SK-N-SH treated with all-trans-retinoic acid at 6 μM for 48 hours (cell line): ENCODE measurements at regions not wholly inside any gene's neighbourhood (a gene's known extent, or its start where the extent isn't known, plus 50 kb on each side); places are given as distances from the start of the nearest gene placed in this dataset.

Experiments
- ATAC-seq: fragments of 200-7000 bp; cut with Tn5 transposase; 3 replicates; pipeline ENCODE4 v1.9.1; 2020; ENCODE audit warnings: mild to moderate bottlenecking, moderate library complexity
- BACH2 ChIP-seq: fragments of 250-450 bp; sonication (Bioruptor Pico); IDR thresholded peaks from 2 replicates; pipeline ENCODE4 v1.9.0; 2021; ENCODE audit warnings: mild to moderate bottlenecking, borderline replicate concordance
- CSDC2 ChIP-seq: fragments of 250-450 bp; sonication (Bioruptor Pico); IDR thresholded peaks from 2 replicates; pipeline ENCODE4 v1.5.0; 2020; ENCODE audit warnings: mild to moderate bottlenecking, moderate library complexity
- ESRRG ChIP-seq: fragments of 250-450 bp; sonication (Bioruptor Pico); IDR thresholded peaks from 2 replicates; pipeline ENCODE4 v1.6.1; 2021; ENCODE audit warnings: mild to moderate bottlenecking
- GLIS3 ChIP-seq: fragments of 250-450 bp; sonication (Bioruptor Pico); IDR thresholded peaks from 2 replicates; pipeline ENCODE4 v1.5.0; 2020; ENCODE audit warnings: mild to moderate bottlenecking, moderate library complexity
- OSR1 ChIP-seq: fragments of 250-450 bp; sonication (Bioruptor Pico); IDR thresholded peaks from 2 replicates; pipeline ENCODE4 v1.8.0; 2022; ENCODE audit warnings: moderate library complexity, mild to moderate bottlenecking, inconsistent platforms
- PPARA ChIP-seq: fragments of 250-450 bp; sonication (Bioruptor Pico); IDR thresholded peaks from 2 replicates; pipeline ENCODE4 v1.5.0; 2020; ENCODE audit warnings: mild to moderate bottlenecking, borderline replicate concordance
- RARB ChIP-seq: fragments of 250-450 bp; sonication (Bioruptor Pico); IDR thresholded peaks from 2 replicates; pipeline ENCODE4 v1.8.0; 2021; ENCODE audit warnings: mild to moderate bottlenecking, moderate library complexity
- SNAI2 ChIP-seq: fragments of 250-450 bp; sonication (Bioruptor Pico); IDR thresholded peaks from 2 replicates; pipeline ENCODE4 v1.5.0; 2020; ENCODE audit warnings: mild to moderate bottlenecking, moderate library complexity
- TCF4 ChIP-seq: fragments of 250-450 bp; sonication (Bioruptor Pico); IDR thresholded peaks from 2 replicates; pipeline ENCODE4 v1.8.0; 2021; ENCODE audit warnings: mild to moderate bottlenecking, moderate library complexity, borderline replicate concordance
- ZC3H10 ChIP-seq: fragments of 250-450 bp; sonication (Bioruptor Pico); IDR thresholded peaks from 2 replicates; pipeline ENCODE4 v1.5.1; 2021; ENCODE audit warnings: mild to moderate bottlenecking, moderate library complexity
- ZFP3 ChIP-seq: fragments of 250-450 bp; sonication (Bioruptor Pico); IDR thresholded peaks from 2 replicates; pipeline ENCODE4 v1.5.0; 2020; ENCODE audit warnings: mild to moderate bottlenecking, moderate library complexity
- ZFP30 ChIP-seq: fragments of 450-650 bp; formaldehyde crosslinking; IDR thresholded peaks from 2 replicates; pipeline ENCODE4 v1.5.0; 2022; ENCODE audit warnings: mild to moderate bottlenecking, moderate library complexity
- ZNF565 ChIP-seq: fragments of 450-650 bp; formaldehyde crosslinking; conservative IDR thresholded peaks from 2 replicates; pipeline ENCODE4 v1.5.0; 2020; ENCODE audit warnings: low read depth, mild to moderate bottlenecking, moderate library complexity
- ZNF70 ChIP-seq: fragments of 450-650 bp; formaldehyde crosslinking; IDR thresholded peaks from 2 replicates; pipeline ENCODE4 v1.5.0; 2020; ENCODE audit warnings: mild to moderate bottlenecking, moderate library complexity
- ZNF8 ChIP-seq: fragments of 450-650 bp; formaldehyde crosslinking; IDR thresholded peaks from 2 replicates; pipeline ENCODE4 v1.5.0; 2020; ENCODE audit warnings: mild to moderate bottlenecking, moderate library complexity
- TF ChIP-seq, protein P1 (sequence below): fragments of 250-450 bp; sonication (Bioruptor Pico); IDR thresholded peaks from 2 replicates; pipeline ENCODE4 v1.5.1; 2021; ENCODE audit warnings: mild to moderate bottlenecking, moderate library complexity
- TF ChIP-seq, protein P2 (sequence below): fragments of 250-450 bp; sonication (Bioruptor Pico); IDR thresholded peaks from 2 replicates; pipeline ENCODE4 v1.8.0; 2020; ENCODE audit warnings: mild to moderate bottlenecking, moderate library complexity, borderline replicate concordance
- TF ChIP-seq, protein P3 (sequence below): fragments of 250-450 bp; sonication (Bioruptor Pico); IDR thresholded peaks from 2 replicates; pipeline ENCODE4 v1.5.0; 2020; ENCODE audit warnings: mild to moderate bottlenecking, moderate library complexity
- TF ChIP-seq, protein P4 (sequence below): fragments of 250-450 bp; sonication (Bioruptor Pico); IDR thresholded peaks from 2 replicates; pipeline ENCODE4 v1.5.1; 2020; ENCODE audit warnings: low read depth, mild to moderate bottlenecking, moderate library complexity

DNA sequence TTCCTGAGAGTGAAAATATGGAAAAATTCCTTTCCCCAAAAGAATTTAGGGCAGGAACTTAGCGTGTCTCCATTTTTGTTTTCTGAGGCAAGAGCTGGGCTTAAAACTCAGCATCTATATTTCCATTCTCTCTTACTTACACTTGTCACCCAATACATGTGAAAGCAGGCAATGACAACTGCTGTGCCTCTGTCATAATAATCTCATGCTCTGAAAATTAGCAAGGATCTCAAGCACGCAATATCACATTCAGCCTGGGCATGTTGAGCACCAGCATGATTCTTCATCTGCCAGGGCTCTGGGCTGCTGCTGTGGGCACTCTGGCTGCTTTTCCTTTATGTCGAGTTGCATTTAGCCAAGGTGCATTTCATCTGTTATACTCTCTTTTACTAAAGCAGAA, 255.5 kb downstream of the SNX10 start:
- TF ChIP-seq ZC3H10 (CRISPR knock-in tag) (no peak), GLIS3 (CRISPR knock-in tag) (no peak), ZFP3 (CRISPR knock-in tag) (no peak), ZNF8 (no peak), ZNF565 (no peak), OSR1 (CRISPR knock-in tag) (no peak)
- no peak for ATAC-seq

DNA sequence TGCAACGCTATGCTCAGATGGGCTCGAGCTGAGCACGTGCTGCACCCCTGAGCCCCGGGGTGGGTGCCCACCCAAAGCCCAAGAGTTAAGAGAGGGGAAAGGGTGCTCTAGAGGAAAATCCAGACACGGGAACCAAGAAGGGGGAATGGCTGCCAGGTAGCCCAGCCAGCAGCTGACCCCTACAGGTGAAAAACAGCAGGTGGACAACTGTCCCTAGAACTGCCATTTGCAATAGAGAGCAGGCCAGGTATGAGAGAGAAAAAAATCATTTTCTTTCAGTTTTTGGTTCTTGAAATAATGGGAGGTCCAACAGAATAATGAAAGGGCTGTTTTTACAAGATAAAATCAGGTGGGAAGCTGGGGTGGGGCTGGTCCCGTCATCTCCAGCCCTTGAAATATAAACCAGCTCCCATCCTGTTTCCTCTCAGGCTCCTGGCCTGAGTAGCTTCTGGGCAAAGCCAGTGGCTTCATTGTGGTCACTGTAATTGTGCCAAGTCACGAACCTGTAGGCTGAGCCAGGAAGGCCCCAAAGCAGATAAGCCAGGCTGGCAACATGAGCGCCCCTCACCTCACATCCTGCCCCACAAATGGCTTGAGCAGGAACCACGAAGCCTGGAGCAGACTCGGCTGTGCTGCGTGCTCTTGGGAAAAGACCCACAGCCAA, 257.8 kb downstream of the SNX10 start:
- ATAC-seq = no peak
- TF ChIP-seq ZC3H10 (CRISPR knock-in tag) (no peak), PPARA (CRISPR knock-in tag) (no peak), SNAI2 (CRISPR knock-in tag) (no peak), BACH2 (no peak), GLIS3 (CRISPR knock-in tag) (no peak), TCF4 (CRISPR knock-in tag) (no peak), ZFP3 (CRISPR knock-in tag) (no peak), ZFP30 (no peak), CSDC2 (CRISPR knock-in tag) (no peak), RARB (CRISPR knock-in tag) (no peak), ZNF565 (no peak), ZNF70 (CRISPR knock-in tag) (no peak)
- TF ChIP-seq, protein P1, sequence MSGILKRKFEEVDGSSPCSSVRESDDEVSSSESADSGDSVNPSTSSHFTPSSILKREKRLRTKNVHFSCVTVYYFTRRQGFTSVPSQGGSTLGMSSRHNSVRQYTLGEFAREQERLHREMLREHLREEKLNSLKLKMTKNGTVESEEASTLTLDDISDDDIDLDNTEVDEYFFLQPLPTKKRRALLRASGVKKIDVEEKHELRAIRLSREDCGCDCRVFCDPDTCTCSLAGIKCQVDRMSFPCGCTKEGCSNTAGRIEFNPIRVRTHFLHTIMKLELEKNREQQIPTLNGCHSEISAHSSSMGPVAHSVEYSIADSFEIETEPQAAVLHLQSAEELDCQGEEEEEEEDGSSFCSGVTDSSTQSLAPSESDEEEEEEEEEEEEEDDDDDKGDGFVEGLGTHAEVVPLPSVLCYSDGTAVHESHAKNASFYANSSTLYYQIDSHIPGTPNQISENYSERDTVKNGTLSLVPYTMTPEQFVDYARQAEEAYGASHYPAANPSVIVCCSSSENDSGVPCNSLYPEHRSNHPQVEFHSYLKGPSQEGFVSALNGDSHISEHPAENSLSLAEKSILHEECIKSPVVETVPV (CRISPR knock-in tag) = no peak
- TF ChIP-seq, protein P2, sequence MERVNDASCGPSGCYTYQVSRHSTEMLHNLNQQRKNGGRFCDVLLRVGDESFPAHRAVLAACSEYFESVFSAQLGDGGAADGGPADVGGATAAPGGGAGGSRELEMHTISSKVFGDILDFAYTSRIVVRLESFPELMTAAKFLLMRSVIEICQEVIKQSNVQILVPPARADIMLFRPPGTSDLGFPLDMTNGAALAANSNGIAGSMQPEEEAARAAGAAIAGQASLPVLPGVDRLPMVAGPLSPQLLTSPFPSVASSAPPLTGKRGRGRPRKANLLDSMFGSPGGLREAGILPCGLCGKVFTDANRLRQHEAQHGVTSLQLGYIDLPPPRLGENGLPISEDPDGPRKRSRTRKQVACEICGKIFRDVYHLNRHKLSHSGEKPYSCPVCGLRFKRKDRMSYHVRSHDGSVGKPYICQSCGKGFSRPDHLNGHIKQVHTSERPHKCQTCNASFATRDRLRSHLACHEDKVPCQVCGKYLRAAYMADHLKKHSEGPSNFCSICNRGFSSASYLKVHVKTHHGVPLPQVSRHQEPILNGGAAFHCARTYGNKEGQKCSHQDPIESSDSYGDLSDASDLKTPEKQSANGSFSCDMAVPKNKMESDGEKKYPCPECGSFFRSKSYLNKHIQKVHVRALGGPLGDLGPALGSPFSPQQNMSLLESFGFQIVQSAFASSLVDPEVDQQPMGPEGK = no peak

DNA sequence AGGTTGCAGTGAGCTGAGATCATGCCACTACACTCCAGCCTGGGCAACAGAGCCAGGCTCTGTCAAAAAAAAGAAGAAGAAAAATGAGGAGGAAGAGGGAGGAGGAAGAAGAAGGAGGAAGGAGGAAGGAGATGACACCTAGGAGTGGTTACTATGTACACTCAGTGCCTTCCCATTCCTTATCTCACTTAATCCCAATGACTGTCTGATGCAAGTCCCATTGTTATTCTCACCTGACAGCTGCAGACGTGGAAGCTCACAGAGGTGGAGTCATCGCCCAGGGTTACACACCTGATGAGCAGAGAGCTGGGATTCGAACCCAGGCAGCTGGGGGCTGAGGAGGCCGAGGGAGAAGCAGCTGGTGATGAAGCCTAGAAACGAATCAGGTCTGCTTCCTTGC, 258.8 kb downstream of the SNX10 start:
- no peak for ATAC-seq
- TF ChIP-seq ZFP30 = no peak
- TF ChIP-seq, protein P2 = no peak
- TF ChIP-seq, protein P3, sequence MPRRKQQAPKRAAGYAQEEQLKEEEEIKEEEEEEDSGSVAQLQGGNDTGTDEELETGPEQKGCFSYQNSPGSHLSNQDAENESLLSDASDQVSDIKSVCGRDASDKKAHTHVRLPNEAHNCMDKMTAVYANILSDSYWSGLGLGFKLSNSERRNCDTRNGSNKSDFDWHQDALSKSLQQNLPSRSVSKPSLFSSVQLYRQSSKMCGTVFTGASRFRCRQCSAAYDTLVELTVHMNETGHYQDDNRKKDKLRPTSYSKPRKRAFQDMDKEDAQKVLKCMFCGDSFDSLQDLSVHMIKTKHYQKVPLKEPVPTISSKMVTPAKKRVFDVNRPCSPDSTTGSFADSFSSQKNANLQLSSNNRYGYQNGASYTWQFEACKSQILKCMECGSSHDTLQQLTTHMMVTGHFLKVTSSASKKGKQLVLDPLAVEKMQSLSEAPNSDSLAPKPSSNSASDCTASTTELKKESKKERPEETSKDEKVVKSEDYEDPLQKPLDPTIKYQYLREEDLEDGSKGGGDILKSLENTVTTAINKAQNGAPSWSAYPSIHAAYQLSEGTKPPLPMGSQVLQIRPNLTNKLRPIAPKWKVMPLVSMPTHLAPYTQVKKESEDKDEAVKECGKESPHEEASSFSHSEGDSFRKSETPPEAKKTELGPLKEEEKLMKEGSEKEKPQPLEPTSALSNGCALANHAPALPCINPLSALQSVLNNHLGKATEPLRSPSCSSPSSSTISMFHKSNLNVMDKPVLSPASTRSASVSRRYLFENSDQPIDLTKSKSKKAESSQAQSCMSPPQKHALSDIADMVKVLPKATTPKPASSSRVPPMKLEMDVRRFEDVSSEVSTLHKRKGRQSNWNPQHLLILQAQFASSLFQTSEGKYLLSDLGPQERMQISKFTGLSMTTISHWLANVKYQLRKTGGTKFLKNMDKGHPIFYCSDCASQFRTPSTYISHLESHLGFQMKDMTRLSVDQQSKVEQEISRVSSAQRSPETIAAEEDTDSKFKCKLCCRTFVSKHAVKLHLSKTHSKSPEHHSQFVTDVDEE (CRISPR knock-in tag) = no peak
- TF ChIP-seq SNAI2 (CRISPR knock-in tag) = no peak
- no peak for TF ChIP-seq PPARA (CRISPR knock-in tag)
- no peak for TF ChIP-seq ZNF565
- no peak for TF ChIP-seq BACH2
- TF ChIP-seq OSR1 (CRISPR knock-in tag) = no peak
- TF ChIP-seq ZNF70 (CRISPR knock-in tag) = no peak
- TF ChIP-seq RARB (CRISPR knock-in tag) = no peak
- TF ChIP-seq, protein P1 (CRISPR knock-in tag) = no peak
- no peak for TF ChIP-seq ZC3H10 (CRISPR knock-in tag)

DNA sequence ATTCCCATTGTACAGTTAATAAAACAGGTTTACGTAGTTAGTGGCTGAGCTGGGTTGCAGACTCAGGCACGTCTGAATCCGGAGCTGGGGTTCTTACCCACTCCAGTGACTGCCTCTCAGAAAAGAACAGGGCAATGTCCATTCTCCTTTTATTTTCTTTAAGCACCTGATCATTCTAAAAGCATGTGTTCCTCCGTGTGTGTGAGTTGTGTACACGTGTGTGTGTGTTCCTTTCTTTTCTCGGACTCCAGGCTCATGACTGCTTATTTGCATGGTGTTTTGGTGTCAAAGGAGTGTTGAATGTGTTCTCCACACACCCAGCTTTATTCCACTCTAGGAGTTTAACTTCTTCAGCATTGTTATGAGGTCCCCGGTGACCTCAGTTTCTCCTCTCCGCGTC, 260.1 kb downstream of the SNX10 start:
- no peak for ATAC-seq
- TF ChIP-seq TCF4 (CRISPR knock-in tag) = no peak
- TF ChIP-seq, protein P1 (CRISPR knock-in tag) = no peak
- TF ChIP-seq PPARA (CRISPR knock-in tag) = no peak
- no peak for TF ChIP-seq GLIS3 (CRISPR knock-in tag)
- TF ChIP-seq ZFP3 (CRISPR knock-in tag) = no peak
- TF ChIP-seq, protein P2 = no peak
- TF ChIP-seq ESRRG (CRISPR knock-in tag) = no peak
- TF ChIP-seq ZNF565 = no peak
- no peak for TF ChIP-seq RARB (CRISPR knock-in tag)
- TF ChIP-seq, protein P4, sequence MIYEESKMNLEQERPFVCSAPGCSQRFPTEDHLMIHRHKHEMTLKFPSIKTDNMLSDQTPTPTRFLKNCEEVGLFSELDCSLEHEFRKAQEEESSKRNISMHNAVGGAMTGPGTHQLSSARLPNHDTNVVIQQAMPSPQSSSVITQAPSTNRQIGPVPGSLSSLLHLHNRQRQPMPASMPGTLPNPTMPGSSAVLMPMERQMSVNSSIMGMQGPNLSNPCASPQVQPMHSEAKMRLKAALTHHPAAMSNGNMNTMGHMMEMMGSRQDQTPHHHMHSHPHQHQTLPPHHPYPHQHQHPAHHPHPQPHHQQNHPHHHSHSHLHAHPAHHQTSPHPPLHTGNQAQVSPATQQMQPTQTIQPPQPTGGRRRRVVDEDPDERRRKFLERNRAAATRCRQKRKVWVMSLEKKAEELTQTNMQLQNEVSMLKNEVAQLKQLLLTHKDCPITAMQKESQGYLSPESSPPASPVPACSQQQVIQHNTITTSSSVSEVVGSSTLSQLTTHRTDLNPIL (CRISPR knock-in tag) = no peak
